Keratinocyte (primary cell): ENCODE measurements at regions not wholly inside any gene's neighbourhood (a gene's known extent, or its start where the extent isn't known, plus 50 kb on each side); places are given as distances from the start of the nearest gene placed in this dataset.

Source experiments
- DNase-seq: peaks from one replicate; pipeline ENCODE4 v3.0.0-alpha.2; 2011; ENCODE audit warnings: low read depth, missing footprints, low spot score
- FAIRE-seq: peaks from 2 replicates; lab custom pipeline; 2011; peaks lifted over from hg19 to GRCh38; lab: Jason Lieb, UNC
- H2AFZ ChIP-seq: 2 replicates; pipeline ENCODE4 v1.6.0; 2012; ENCODE audit warnings: low read length, control low read depth, inconsistent platforms; ENCODE audit not compliant: control insufficient read depth
- H3K27ac ChIP-seq: 2 replicates; pipeline ENCODE4 v1.5.1; 2011; ENCODE audit warnings: low read length; ENCODE audit not compliant: control insufficient read depth, insufficient read depth
- H3K27me3 ChIP-seq: 3 replicates; pipeline ENCODE4 v1.6.0; 2011; ENCODE audit warnings: low read length; ENCODE audit not compliant: control insufficient read depth, insufficient read depth; ENCODE audit errors: extremely low read depth
- H3K36me3 ChIP-seq, 2 experiments: 2 replicates in 1 of 2; 3 replicates in 1 of 2; pipeline ENCODE4 v1.5.1; 2011; ENCODE audit warnings: low read length in 2 of 2, mild to moderate bottlenecking in 1 of 2; ENCODE audit not compliant: control insufficient read depth in 2 of 2, insufficient read depth in 2 of 2; ENCODE audit errors: extremely low read depth in 1 of 2
- H3K4me1 ChIP-seq: 3 replicates; pipeline ENCODE4 v1.5.1; 2011; ENCODE audit warnings: low read length; ENCODE audit not compliant: control insufficient read depth, insufficient read depth; ENCODE audit errors: extremely low read depth
- H3K4me2 ChIP-seq: 3 replicates; pipeline ENCODE4 v1.6.0; 2011; ENCODE audit warnings: low read depth, low read length; ENCODE audit not compliant: control insufficient read depth, insufficient read depth; ENCODE audit errors: extremely low read depth
- H3K4me3 ChIP-seq, 3 experiments: fragments of 200-600 bp in 1 of 3; sonication (generic) in 1 of 3; 2 replicates in 2 of 3; 3 replicates in 1 of 3; pipeline ENCODE4 v1.5.1; 2011 to 2016; ENCODE audit warnings: low read length in 3 of 3, mild to moderate bottlenecking in 3 of 3, control low read depth in 2 of 3, inconsistent platforms in 1 of 3, low read depth in 1 of 3, mixed read lengths in 1 of 3, mixed run types in 1 of 3, moderate library complexity in 1 of 3; ENCODE audit not compliant: control insufficient read depth in 2 of 3, insufficient read depth in 2 of 3; ENCODE audit errors: extremely low read depth in 1 of 3
- H3K79me2 ChIP-seq: 2 replicates; pipeline ENCODE4 v1.6.0; 2012; ENCODE audit warnings: low read length; ENCODE audit not compliant: control insufficient read depth, insufficient read depth
- H3K9ac ChIP-seq: 3 replicates; pipeline ENCODE4 v1.6.0; 2011; ENCODE audit warnings: low read length; ENCODE audit not compliant: control insufficient read depth, insufficient read depth; ENCODE audit errors: extremely low read depth
- H3K9me1 ChIP-seq: 3 replicates; pipeline ENCODE4 v1.6.0; 2011; ENCODE audit warnings: low read length; ENCODE audit not compliant: control insufficient read depth, insufficient read depth; ENCODE audit errors: extremely low read depth
- H3K9me3 ChIP-seq: 2 replicates; pipeline ENCODE4 v1.5.1; 2012; ENCODE audit warnings: low read depth, low read length; ENCODE audit not compliant: control insufficient read depth
- H4K20me1 ChIP-seq: 3 replicates; pipeline ENCODE4 v1.6.0; 2011; ENCODE audit warnings: low read length; ENCODE audit not compliant: control insufficient read depth, insufficient read depth; ENCODE audit errors: extremely low read depth
- EZH2 ChIP-seq: IDR thresholded peaks from one replicate; pipeline ENCODE4 v1.6.1; 2012; ENCODE audit warnings: inconsistent platforms, mild to moderate bottlenecking, low read length, moderate library complexity
- dilution Hi-C: fragments of 300-500 bp; cut with MboI; formaldehyde crosslinking; loops from one replicate; pipeline ENCODE4 v1.7.0; 2020; ENCODE audit warnings: low sequenced_read_pairs; ENCODE audit not compliant: extremely low pct_ligation_motif_present
- TF ChIP-seq, protein P1 (sequence below), 3 experiments: IDR thresholded peaks in 1 of 3; conservative IDR thresholded peaks in 1 of 3; optimal IDR thresholded peaks in 1 of 3; 2 replicates in 2 of 3; 3 replicates in 1 of 3; pipeline versions ENCODE3 to v1.5.1; 2011; ENCODE audit warnings: low read length in 3 of 3, mild to moderate bottlenecking in 3 of 3, moderate library complexity in 2 of 3, control low read depth in 1 of 3, inconsistent platforms in 1 of 3; ENCODE audit not compliant: insufficient read depth in 2 of 3; ENCODE audit errors: extremely low read depth in 1 of 3

DNA sequence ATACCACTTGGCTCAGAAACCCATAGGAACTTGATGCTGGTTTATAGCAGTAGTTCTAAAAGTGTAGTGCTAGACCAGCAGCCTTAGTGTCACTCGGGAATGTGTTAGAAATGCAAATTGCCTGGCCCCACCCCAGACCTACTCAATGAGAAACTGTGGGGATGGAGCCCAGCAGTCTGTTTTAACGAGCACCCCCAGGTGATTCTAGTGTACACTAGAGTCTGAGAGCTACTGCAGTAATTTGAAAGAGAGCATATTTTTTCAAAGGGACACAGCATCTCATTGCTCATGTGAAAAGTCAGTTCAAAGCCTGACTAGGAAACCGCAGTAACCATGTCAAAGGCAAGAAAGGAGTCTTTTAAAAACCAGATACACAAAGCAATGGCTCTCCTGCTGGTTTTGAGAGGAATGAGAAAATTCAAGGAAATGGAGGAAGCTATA lies 313.4 kb downstream of the SQOR start:
- Histone ChIP-seq H4K20me1 (no peaks in the 10 kb centered on the region), H2AFZ (no peak overlapping the region), H3K9ac (no peak overlapping the region), H3K9me1 (no peaks in the 10 kb centered on the region), H3K27me3 (no peaks in the 10 kb centered on the region), H3K4me1 (no peaks in the 10 kb centered on the region), H3K4me2 (no peak overlapping the region), H3K27ac (no peak overlapping the region), H3K4me3 (no peak overlapping the region), H3K79me2 (no peaks in the 10 kb centered on the region), H3K9me3 (no peaks in the 10 kb centered on the region), H3K36me3 (no peaks in the 10 kb centered on the region)
- TF ChIP-seq, protein P1, sequence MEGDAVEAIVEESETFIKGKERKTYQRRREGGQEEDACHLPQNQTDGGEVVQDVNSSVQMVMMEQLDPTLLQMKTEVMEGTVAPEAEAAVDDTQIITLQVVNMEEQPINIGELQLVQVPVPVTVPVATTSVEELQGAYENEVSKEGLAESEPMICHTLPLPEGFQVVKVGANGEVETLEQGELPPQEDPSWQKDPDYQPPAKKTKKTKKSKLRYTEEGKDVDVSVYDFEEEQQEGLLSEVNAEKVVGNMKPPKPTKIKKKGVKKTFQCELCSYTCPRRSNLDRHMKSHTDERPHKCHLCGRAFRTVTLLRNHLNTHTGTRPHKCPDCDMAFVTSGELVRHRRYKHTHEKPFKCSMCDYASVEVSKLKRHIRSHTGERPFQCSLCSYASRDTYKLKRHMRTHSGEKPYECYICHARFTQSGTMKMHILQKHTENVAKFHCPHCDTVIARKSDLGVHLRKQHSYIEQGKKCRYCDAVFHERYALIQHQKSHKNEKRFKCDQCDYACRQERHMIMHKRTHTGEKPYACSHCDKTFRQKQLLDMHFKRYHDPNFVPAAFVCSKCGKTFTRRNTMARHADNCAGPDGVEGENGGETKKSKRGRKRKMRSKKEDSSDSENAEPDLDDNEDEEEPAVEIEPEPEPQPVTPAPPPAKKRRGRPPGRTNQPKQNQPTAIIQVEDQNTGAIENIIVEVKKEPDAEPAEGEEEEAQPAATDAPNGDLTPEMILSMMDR (optimal IDR thresholded peaks at IDR 0.05 in 1 of 3, IDR thresholded peaks at IDR 0.05 in 1 of 3, conservative IDR thresholded peaks at IDR 0.05 in 1 of 3; ENCODE audit: extremely low read depth in 1 of 3, insufficient read depth in 2 of 3, low read length in 3 of 3) = no peak
- TF ChIP-seq EZH2 = no peak
- DNase-seq (no peak), FAIRE-seq (no peak)
- dilution Hi-C loops = no loop called here

GRCh38 chr15:45958924-45959323 lies 324.1 kb downstream of the SQOR start:
- Histone ChIP-seq H4K20me1 (no peaks in the 10 kb centered on the region), H3K4me2 (no peak overlapping the region), H3K9me1 (no peaks in the 10 kb centered on the region), H3K4me3 (no peak overlapping the region), H3K36me3 (no peaks in the 10 kb centered on the region), H3K9ac (no peak overlapping the region), H3K79me2 (no peaks in the 10 kb centered on the region), H3K9me3 (no peaks in the 10 kb centered on the region), H3K4me1 (no peaks in the 10 kb centered on the region), H3K27me3 (no peaks in the 10 kb centered on the region), H3K27ac (no peak overlapping the region), H2AFZ (no peak overlapping the region)
- dilution Hi-C loops = no loop called here
- no peak for FAIRE-seq
- TF ChIP-seq, protein P1 (optimal IDR thresholded peaks at IDR 0.05 in 1 of 3, IDR thresholded peaks at IDR 0.05 in 1 of 3, conservative IDR thresholded peaks at IDR 0.05 in 1 of 3; ENCODE audit: extremely low read depth in 1 of 3, insufficient read depth in 2 of 3, low read length in 3 of 3) = no peak
- no peak for TF ChIP-seq EZH2
- no peak for DNase-seq
